Pancreas (tissue), 10 donors: ENCODE measurements at regions not wholly inside any gene's neighbourhood (a gene's known extent, or its start where the extent isn't known, plus 50 kb on each side); places are given as distances from the start of the nearest gene placed in this dataset.

Source experiments
- ATAC-seq, 4 donors: fragments of 200-7000 bp; cut with Tn5 transposase; one replicate each; pipeline versions ENCODE4 v1.8.0 to v1.9.1; 2020; ENCODE audit warnings: mild to moderate bottlenecking in 4 of 4, moderate library complexity in 4 of 4
- DNase-seq, 6 donors: peaks; one replicate each; pipeline ENCODE4 v3.0.0-alpha.2; 2020
- FAIRE-seq: peaks from 2 replicates; lab custom pipeline; 2012; peaks lifted over from hg19 to GRCh38; lab: Jason Lieb, UNC
- H3K27ac ChIP-seq, 4 donors: fragments of 200-600 bp; sonication (generic); 1 replicate in 3 of 4; 2 replicates in 1 of 4; pipeline versions ENCODE4 v1.5.0 to v1.8.0; 2020
- H3K27me3 ChIP-seq, 4 donors: fragments of 200-600 bp; one replicate each; pipeline ENCODE4 v1.8.0; 2021
- H3K36me3 ChIP-seq, 3 donors: fragments of 200-600 bp; sonication (generic) in 1 of 3; one replicate each; pipeline versions ENCODE4 v1.5.0 to v1.8.0; 2020 to 2021
- H3K4me1 ChIP-seq, 3 donors: fragments of 200-600 bp; one replicate each; pipeline ENCODE4 v1.8.0; 2021
- H3K4me3 ChIP-seq, 4 donors: fragments of 200-600 bp; sonication (generic) in 2 of 4; one replicate each; pipeline versions ENCODE4 v1.5.0 to v1.8.0; 2020 to 2021
- H3K9me3 ChIP-seq, 4 donors: fragments of 200-600 bp; one replicate each; pipeline ENCODE4 v1.8.0; 2021
- WGBS, 2 donors: extraction: QIAGEN DNeasy Blood & Tissue Kit; methylation state at CpG; one replicate each; pipeline ENCODE4 v1.1.7; 2013; 5-methylcytosine and 5-hydroxymethylcytosine counted together
- intact Hi-C, 3 donors: fragments of 100-400 bp; cut with DNase I; formaldehyde crosslinking; loops; one replicate each; pipeline versions ENCODE4 v1.11.1 to v1.14.2; 2022
- TF ChIP-seq, protein P1 (sequence below), 4 donors: fragments of 200-600 bp; sonication (generic) in 3 of 4; IDR thresholded peaks; one replicate each; pipeline versions ENCODE4 v1.5.0 to v1.8.0; 2021; ENCODE audit warnings: antibody characterized with exemption in 4 of 4
- donor health status: healthy with polysubstance abuse.
- donor health status: DM: no; HTN: no; CAD: no; lungs with moderate emphysema.
- donor health status: DM: no; HTN: no; CAD: no.
- donor health status: control.
- donor health status: control.
- donor health status: Bipolar disorder and iron deficiency.
- donor health status: DM: yes; HTN: yes; CAD: no.
- donor health status: DM: no; HTN: no; CAD: no.
- donor health status: DM: no; HTN: no; CAD: no.
- donor health status: DM: yes; HTN: yes; CAD: no.

DNA sequence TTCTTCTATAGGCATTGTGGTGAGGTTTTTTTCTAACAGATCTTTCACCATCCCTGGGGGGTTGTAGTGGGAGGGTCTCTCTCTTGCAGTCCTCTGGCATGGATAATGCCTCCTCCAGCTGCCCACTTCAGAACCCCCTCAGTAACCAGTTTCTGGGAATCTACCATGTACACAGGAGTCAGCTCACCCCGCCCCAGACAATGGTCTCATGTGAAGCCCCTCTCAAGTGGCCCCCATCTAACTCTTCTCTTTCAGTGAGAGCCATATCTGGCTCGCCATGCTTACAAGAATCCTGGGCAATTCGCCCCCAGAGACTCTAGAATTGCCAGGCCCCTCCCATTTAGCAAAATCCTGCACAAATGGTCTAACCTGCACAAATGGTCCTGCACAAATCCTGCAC, 144.4 kb upstream of the FSTL4 start:
- no peaks in the 10 kb centered on the region for H3K9me3 ChIP-seq
- TF ChIP-seq, protein P1, sequence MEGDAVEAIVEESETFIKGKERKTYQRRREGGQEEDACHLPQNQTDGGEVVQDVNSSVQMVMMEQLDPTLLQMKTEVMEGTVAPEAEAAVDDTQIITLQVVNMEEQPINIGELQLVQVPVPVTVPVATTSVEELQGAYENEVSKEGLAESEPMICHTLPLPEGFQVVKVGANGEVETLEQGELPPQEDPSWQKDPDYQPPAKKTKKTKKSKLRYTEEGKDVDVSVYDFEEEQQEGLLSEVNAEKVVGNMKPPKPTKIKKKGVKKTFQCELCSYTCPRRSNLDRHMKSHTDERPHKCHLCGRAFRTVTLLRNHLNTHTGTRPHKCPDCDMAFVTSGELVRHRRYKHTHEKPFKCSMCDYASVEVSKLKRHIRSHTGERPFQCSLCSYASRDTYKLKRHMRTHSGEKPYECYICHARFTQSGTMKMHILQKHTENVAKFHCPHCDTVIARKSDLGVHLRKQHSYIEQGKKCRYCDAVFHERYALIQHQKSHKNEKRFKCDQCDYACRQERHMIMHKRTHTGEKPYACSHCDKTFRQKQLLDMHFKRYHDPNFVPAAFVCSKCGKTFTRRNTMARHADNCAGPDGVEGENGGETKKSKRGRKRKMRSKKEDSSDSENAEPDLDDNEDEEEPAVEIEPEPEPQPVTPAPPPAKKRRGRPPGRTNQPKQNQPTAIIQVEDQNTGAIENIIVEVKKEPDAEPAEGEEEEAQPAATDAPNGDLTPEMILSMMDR (IDR thresholded peaks at IDR 0.05): no peak
- ATAC-seq: no peak
- intact Hi-C loops: loop anchor here in 2 of 3 donors (10.0 kb wide), 1 partner anchor 108 kb away; no protein-coding TSS in a partner anchor
- no peak for FAIRE-seq
- H3K36me3 ChIP-seq: no peaks in the 10 kb centered on the region
- DNase-seq: no peak
- WGBS, 2 donors: 49 to 63% methylated on average over 3 of the region's 3 CpGs
- H3K4me3 ChIP-seq: no peak overlapping the region
- H3K27me3 ChIP-seq: no peaks in the 10 kb centered on the region
- no peaks in the 10 kb centered on the region for H3K4me1 ChIP-seq
- H3K27ac ChIP-seq: no peak overlapping the region

DNA sequence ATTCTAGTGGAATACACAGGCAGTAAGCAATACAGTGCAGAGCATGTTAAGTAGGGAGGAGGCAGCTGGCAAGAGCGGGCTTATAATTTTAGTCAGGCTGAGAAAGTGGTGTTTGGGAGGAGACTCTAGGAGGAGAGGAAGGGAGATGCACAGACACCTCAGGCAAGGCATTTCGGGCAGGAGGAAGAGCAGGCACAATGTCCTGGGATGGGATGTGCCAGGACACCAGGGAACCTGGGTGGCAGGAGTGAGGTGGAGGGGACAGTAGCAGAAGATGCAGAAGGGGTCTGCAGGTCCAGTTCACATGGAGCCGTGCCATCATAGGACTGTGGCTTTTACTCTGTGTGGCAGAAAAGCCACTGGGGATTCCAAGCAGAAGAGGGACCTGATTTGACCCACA, 143.7 kb upstream of the FSTL4 start:
- 57 to 75% methylated on average over 3 of the region's 3 CpGs for WGBS, 2 donors
- H3K4me1 ChIP-seq: no peaks in the 10 kb centered on the region
- H3K27me3 ChIP-seq: no peaks in the 10 kb centered on the region
- H3K9me3 ChIP-seq: no peaks in the 10 kb centered on the region
- no peak for ATAC-seq
- no peak overlapping the region for H3K4me3 ChIP-seq
- DNase-seq: no peak
- TF ChIP-seq, protein P1 (IDR thresholded peaks at IDR 0.05): no peak
- intact Hi-C loops: loop anchor here in 2 of 3 donors (10.0 kb wide), 1 partner anchor 109 kb away; no protein-coding TSS in a partner anchor
- H3K27ac ChIP-seq: no peak overlapping the region
- H3K36me3 ChIP-seq: no peaks in the 10 kb centered on the region
- FAIRE-seq: no peak

DNA sequence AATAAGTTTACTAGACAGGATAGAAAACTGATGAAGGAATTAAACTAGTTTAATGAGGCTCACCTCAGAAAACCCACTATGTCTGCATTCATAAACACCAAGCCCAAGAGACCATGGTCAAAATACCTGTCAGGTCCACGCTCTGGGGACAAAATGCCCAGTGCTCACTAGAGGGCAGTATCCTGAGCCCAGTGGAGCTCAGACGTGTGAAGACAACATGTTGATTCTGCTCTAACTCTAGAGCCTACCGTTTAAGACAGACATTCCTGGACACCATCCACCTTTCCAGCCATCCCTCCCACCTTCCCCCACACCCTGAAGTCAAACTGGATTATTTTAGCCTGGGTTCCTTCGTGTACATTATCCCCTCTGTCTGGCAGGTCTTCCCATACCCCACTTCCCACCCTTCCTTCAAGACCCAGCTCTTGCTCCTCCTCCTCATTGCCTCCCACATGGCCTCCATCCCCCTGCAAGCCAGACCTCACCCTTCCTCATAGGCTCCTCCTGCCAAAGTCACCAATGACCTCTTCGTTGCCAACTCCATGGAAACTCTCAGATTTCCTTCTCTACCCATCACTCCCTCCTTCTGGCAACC, 142.3 kb upstream of the FSTL4 start:
- intact Hi-C loops: loop anchor here in 2 of 3 donors (10.0 kb wide), 1 partner anchor 110 kb away; no protein-coding TSS in a partner anchor
- FAIRE-seq (no peak), ATAC-seq (peak in 3 of 4 donors; percentile 78 to 90 (median 86)), DNase-seq (peak in 4 of 6 donors; percentile 18 to 57 (median 29))
- TF ChIP-seq, protein P1 (IDR thresholded peaks at IDR 0.05): peak; percentile 32 to 50 (median 44)
- H3K27me3 ChIP-seq: no peaks in the 10 kb centered on the region
- no peaks in the 10 kb centered on the region for H3K4me1 ChIP-seq
- no peak overlapping the region for H3K4me3 ChIP-seq
- H3K27ac ChIP-seq: no peak overlapping the region
- no peaks in the 10 kb centered on the region for H3K36me3 ChIP-seq
- 23 to 30% methylated on average over 5 of the region's 5 CpGs for WGBS, 2 donors
- H3K9me3 ChIP-seq: no peaks in the 10 kb centered on the region

DNA sequence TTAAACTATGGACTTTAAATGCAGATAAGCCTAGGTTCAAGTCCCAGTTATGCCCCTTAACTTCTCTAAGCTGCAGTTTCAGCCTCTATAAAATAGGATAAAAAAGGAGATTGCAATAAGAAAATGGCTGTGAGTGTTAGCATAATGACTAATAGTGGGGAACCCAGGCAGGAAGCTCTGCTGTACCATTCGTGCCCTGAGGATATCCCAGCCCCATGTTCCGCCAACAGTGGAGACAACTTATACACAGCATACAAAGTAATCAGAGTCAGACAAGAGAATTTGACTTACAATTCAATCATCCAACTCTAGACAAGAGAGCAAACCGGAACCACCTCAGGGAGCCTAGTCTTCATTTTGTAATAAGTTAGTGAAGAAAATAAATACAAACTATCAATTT, 141.5 kb upstream of the FSTL4 start:
- TF ChIP-seq, protein P1 (IDR thresholded peaks at IDR 0.05): no peak
- Histone ChIP-seq H3K27ac (no peak overlapping the region), H3K4me1 (no peaks in the 10 kb centered on the region), H3K4me3 (no peak overlapping the region), H3K9me3 (no peaks in the 10 kb centered on the region), H3K27me3 (no peaks in the 10 kb centered on the region), H3K36me3 (no peaks in the 10 kb centered on the region)
- intact Hi-C loops: loop anchor here in 2 of 3 donors (10.0 kb wide), 1 partner anchor 111 kb away; no protein-coding TSS in a partner anchor
- FAIRE-seq: no peak
- no peak for DNase-seq
- WGBS, 2 donors: 75 to 83% methylated on average over 3 of the region's 3 CpGs
- ATAC-seq: no peak

DNA sequence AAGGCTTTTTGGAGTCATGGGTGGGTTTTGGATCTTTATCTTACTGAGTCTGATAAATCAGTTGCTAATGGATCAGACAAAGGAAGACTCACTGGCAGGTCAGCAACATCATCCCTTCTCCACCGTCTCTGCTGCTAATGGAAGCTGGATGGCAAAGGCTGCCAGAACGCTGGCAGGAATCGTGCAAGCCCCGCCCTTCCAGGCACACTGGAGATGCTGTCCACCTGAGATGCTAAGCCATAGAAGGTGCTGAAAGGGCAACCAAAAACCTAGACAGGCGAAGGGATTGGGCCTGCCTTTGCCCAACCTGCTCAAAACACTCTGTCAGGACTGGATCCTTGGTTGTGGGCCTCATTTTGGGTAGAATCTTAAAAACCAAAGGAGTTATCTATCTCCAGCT, 139.5 kb upstream of the FSTL4 start:
- H3K9me3 ChIP-seq: no peaks in the 10 kb centered on the region
- DNase-seq (no peak), ATAC-seq (no peak), FAIRE-seq (no peak)
- intact Hi-C loops: loop anchor here in 2 of 3 donors (10.0 kb wide), 1 partner anchor 113 kb away; no protein-coding TSS in a partner anchor
- H3K4me3 ChIP-seq: no peak overlapping the region
- TF ChIP-seq, protein P1 (IDR thresholded peaks at IDR 0.05): no peak
- no peaks in the 10 kb centered on the region for H3K27me3 ChIP-seq
- H3K36me3 ChIP-seq: no peaks in the 10 kb centered on the region
- H3K27ac ChIP-seq: no peak overlapping the region
- WGBS, 2 donors: 73 to 74% methylated on average over 5 of the region's 5 CpGs
- no peaks in the 10 kb centered on the region for H3K4me1 ChIP-seq
